Natural killer cell treated with Interleukin-12 subunit alpha and Interleukin-12 subunit beta and Interleukin-15 and Interleukin-18, amount 100 ng/mL, for 72 hours (primary cell): ENCODE measurements at regions not wholly inside any gene's neighbourhood (a gene's known extent, or its start where the extent isn't known, plus 50 kb on each side); places are given as distances from the start of the nearest gene placed in this dataset.

Source experiments
- ATAC-seq, 2 donors: fragments of 150-1000 bp; cut with Tn5 transposase in 1 of 2; sonication (Bioruptor Pico), chemical (Tn5 transposase) in 1 of 2; 2 replicates each; pipeline ENCODE4 v1.10.0; 2021
- DNase-seq: peaks from one replicate; pipeline ENCODE4 v3.0.0; 2022; ENCODE audit warnings: low spot score
- H3K27ac Mint-ChIP-seq, 2 donors: 1 replicate in 1 of 2; 2 replicates in 1 of 2; pipeline ENCODE4 v1.8.0; 2022; ENCODE audit warnings: mixed read lengths in 2 of 2, mild to moderate bottlenecking in 1 of 2, moderate library complexity in 1 of 2
- H3K27me3 Mint-ChIP-seq, 2 donors: 1 replicate in 1 of 2; 2 replicates in 1 of 2; pipeline ENCODE4 v1.8.0; 2022; ENCODE audit warnings: mixed read lengths in 2 of 2
- H3K36me3 Mint-ChIP-seq: one replicate; pipeline ENCODE4 v1.8.0; 2022; ENCODE audit warnings: mixed read lengths
- H3K4me1 Mint-ChIP-seq, 2 donors: 1 replicate in 1 of 2; 2 replicates in 1 of 2; pipeline ENCODE4 v1.8.0; 2022; ENCODE audit warnings: low read depth in 2 of 2, mixed read lengths in 2 of 2, mild to moderate bottlenecking in 1 of 2
- H3K4me3 Mint-ChIP-seq: one replicate; pipeline ENCODE4 v1.8.0; 2022; ENCODE audit warnings: mixed read lengths
- H3K9me3 Mint-ChIP-seq: 2 replicates; pipeline ENCODE4 v1.8.0; 2022; ENCODE audit warnings: mixed read lengths

GRCh38 chr6:6912817-6913744, 194.7 kb upstream of the RREB1 start:
- H3K27ac Mint-ChIP-seq, result no peak overlapping the region
- H3K27me3 Mint-ChIP-seq, result peaks cover 6 to 10% of the 10 kb centered on the region in 2 donors
- H3K4me1 Mint-ChIP-seq, result peaks cover 0 to 8% of the 10 kb centered on the region in 2 donors
- H3K9me3 Mint-ChIP-seq, result no peaks in the 10 kb centered on the region
- no peaks in the 10 kb centered on the region for H3K36me3 Mint-ChIP-seq
- no peak overlapping the region for H3K4me3 Mint-ChIP-seq
- ATAC-seq (no peak), DNase-seq (no peak)

- ATAC-seq, result no peak
- Mint-ChIP-seq H3K4me1 (peaks cover 0 to 8% of the 10 kb centered on the region in 2 donors), H3K27me3 (peaks cover 7 to 10% of the 10 kb centered on the region in 2 donors), H3K9me3 (no peaks in the 10 kb centered on the region), H3K36me3 (no peaks in the 10 kb centered on the region), H3K27ac (no peak overlapping the region), H3K4me3 (no peak overlapping the region)
- DNase-seq, result no peak
Measured at GRCh38 chr6:6915219-6915618, 192.5 kb upstream of the RREB1 start.

- H3K9me3 Mint-ChIP-seq, result no peaks in the 10 kb centered on the region
- peaks cover 0 to 8% of the 10 kb centered on the region in 2 donors for H3K4me1 Mint-ChIP-seq
- no peak overlapping the region for H3K27ac Mint-ChIP-seq
- DNase-seq (no peak), ATAC-seq (no peak)
- peaks cover 11 to 12% of the 10 kb centered on the region in 2 donors for H3K27me3 Mint-ChIP-seq
- H3K4me3 Mint-ChIP-seq, result peak overlapping the region; percentile 36
- H3K36me3 Mint-ChIP-seq, result no peaks in the 10 kb centered on the region
Measured at GRCh38 chr6:6915813-6916547, 191.8 kb upstream of the RREB1 start.

- H3K4me3 Mint-ChIP-seq, result no peak overlapping the region
- DNase-seq, result no peak
- no peak for ATAC-seq
Measured at GRCh38 chr6:6916598-6916997, 191.2 kb upstream of the RREB1 start.

GRCh38 chr6:6918216-6918983, 189.4 kb upstream of the RREB1 start:
- peaks cover 8 to 11% of the 10 kb centered on the region in 2 donors for H3K27me3 Mint-ChIP-seq
- no peaks in the 10 kb centered on the region for H3K9me3 Mint-ChIP-seq
- H3K36me3 Mint-ChIP-seq, result no peaks in the 10 kb centered on the region
- DNase-seq, result no peak
- H3K4me3 Mint-ChIP-seq, result no peak overlapping the region
- H3K4me1 Mint-ChIP-seq, result peaks cover 0 to 8% of the 10 kb centered on the region in 2 donors
- peak; percentile 58 to 67 for ATAC-seq
- H3K27ac Mint-ChIP-seq, result no peak overlapping the region

More at GRCh38 chr6:6916598-6916997, 191.2 kb upstream of the RREB1 start:
- Mint-ChIP-seq H3K27ac (no peak overlapping the region), H3K36me3 (no peaks in the 10 kb centered on the region), H3K27me3 (peaks cover 11% of the 10 kb centered on the region in 2 donors), H3K4me1 (peaks cover 0 to 8% of the 10 kb centered on the region in 2 donors), H3K9me3 (no peaks in the 10 kb centered on the region)

- Mint-ChIP-seq H3K4me3 (no peak overlapping the region), H3K36me3 (no peaks in the 10 kb centered on the region), H3K27me3 (peaks cover 8 to 11% of the 10 kb centered on the region in 2 donors), H3K27ac (no peak overlapping the region), H3K4me1 (peaks cover 0 to 8% of the 10 kb centered on the region in 2 donors), H3K9me3 (no peaks in the 10 kb centered on the region)
- no peak for ATAC-seq
- DNase-seq, result no peak
Measured at GRCh38 chr6:6919173-6919572, 188.6 kb upstream of the RREB1 start.

- Mint-ChIP-seq H3K9me3 (no peaks in the 10 kb centered on the region), H3K36me3 (no peaks in the 10 kb centered on the region), H3K4me1 (peaks cover 0 to 8% of the 10 kb centered on the region in 2 donors), H3K4me3 (no peak overlapping the region), H3K27me3 (peaks cover 8 to 11% of the 10 kb centered on the region in 2 donors), H3K27ac (no peak overlapping the region)
- DNase-seq, result no peak
- ATAC-seq, result peak in 1 of 2 donors; percentile 40
Measured at GRCh38 chr6:6920114-6920986, 187.4 kb upstream of the RREB1 start.

- no peak for DNase-seq
- no peak for ATAC-seq
- peaks cover 0 to 6% of the 10 kb centered on the region in 2 donors for H3K4me1 Mint-ChIP-seq
- no peaks in the 10 kb centered on the region for H3K9me3 Mint-ChIP-seq
- no peaks in the 10 kb centered on the region for H3K36me3 Mint-ChIP-seq
- peaks cover 10 to 11% of the 10 kb centered on the region in 2 donors for H3K27me3 Mint-ChIP-seq
- no peak overlapping the region for H3K27ac Mint-ChIP-seq
- no peak overlapping the region for H3K4me3 Mint-ChIP-seq
Measured at GRCh38 chr6:6920987-6921313, 186.8 kb upstream of the RREB1 start.

- Mint-ChIP-seq H3K27me3 (peaks cover 14 to 23% of the 10 kb centered on the region in 2 donors), H3K27ac (no peak overlapping the region), H3K36me3 (no peaks in the 10 kb centered on the region), H3K4me3 (no peak overlapping the region), H3K9me3 (no peaks in the 10 kb centered on the region), H3K4me1 (peaks cover 0 to 3% of the 10 kb centered on the region in 2 donors)
- ATAC-seq (no peak), DNase-seq (no peak)
Measured at GRCh38 chr6:6922166-6922565, 185.6 kb upstream of the RREB1 start.

GRCh38 chr6:6923605-6924004, 184.2 kb upstream of the RREB1 start:
- Mint-ChIP-seq H3K4me3 (no peak overlapping the region), H3K27me3 (peaks cover 18 to 27% of the 10 kb centered on the region in 2 donors), H3K27ac (no peak overlapping the region), H3K36me3 (no peaks in the 10 kb centered on the region), H3K9me3 (no peaks in the 10 kb centered on the region), H3K4me1 (peaks cover 0 to under 1% of the 10 kb centered on the region in 2 donors)
- DNase-seq (no peak), ATAC-seq (no peak)

GRCh38 chr6:6924708-6925107, 183.1 kb upstream of the RREB1 start:
- Mint-ChIP-seq H3K9me3 (no peaks in the 10 kb centered on the region), H3K4me1 (no peaks in the 10 kb centered on the region), H3K27ac (no peak overlapping the region), H3K4me3 (no peak overlapping the region), H3K27me3 (peaks cover 17 to 26% of the 10 kb centered on the region in 2 donors), H3K36me3 (no peaks in the 10 kb centered on the region)
- DNase-seq (no peak), ATAC-seq (no peak)

- ATAC-seq (peak in 1 of 2 donors; percentile 29), DNase-seq (no peak)
- no peaks in the 10 kb centered on the region for H3K36me3 Mint-ChIP-seq
- no peaks in the 10 kb centered on the region for H3K9me3 Mint-ChIP-seq
- no peak overlapping the region for H3K4me3 Mint-ChIP-seq
- H3K27me3 Mint-ChIP-seq, result peaks cover 10 to 17% of the 10 kb centered on the region in 2 donors
- H3K27ac Mint-ChIP-seq, result no peak overlapping the region
- no peaks in the 10 kb centered on the region for H3K4me1 Mint-ChIP-seq
Measured at GRCh38 chr6:6925391-6926164, 182.2 kb upstream of the RREB1 start.
